ENCODE measurements at regions not wholly inside any gene's neighbourhood (a gene's known extent, or its start where the extent isn't known, plus 50 kb on each side); places are given as distances from the start of the nearest gene placed in this dataset.

- no peak for TF ChIP-seq POLR2A (IDR thresholded peaks at IDR 0.05)
- TF ChIP-seq CTCF (IDR thresholded peaks at IDR 0.05) = no peak
- TF ChIP-seq EP300 (IDR thresholded peaks at IDR 0.05) = no peak
These were observed 184.2 kb upstream of the HCCS start for GRCh38 chrX:10926891-10927290.
